ENCODE measurements at regions not wholly inside any gene's neighbourhood (a gene's known extent, or its start where the extent isn't known, plus 50 kb on each side); places are given as distances from the start of the nearest gene placed in this dataset.

DNA sequence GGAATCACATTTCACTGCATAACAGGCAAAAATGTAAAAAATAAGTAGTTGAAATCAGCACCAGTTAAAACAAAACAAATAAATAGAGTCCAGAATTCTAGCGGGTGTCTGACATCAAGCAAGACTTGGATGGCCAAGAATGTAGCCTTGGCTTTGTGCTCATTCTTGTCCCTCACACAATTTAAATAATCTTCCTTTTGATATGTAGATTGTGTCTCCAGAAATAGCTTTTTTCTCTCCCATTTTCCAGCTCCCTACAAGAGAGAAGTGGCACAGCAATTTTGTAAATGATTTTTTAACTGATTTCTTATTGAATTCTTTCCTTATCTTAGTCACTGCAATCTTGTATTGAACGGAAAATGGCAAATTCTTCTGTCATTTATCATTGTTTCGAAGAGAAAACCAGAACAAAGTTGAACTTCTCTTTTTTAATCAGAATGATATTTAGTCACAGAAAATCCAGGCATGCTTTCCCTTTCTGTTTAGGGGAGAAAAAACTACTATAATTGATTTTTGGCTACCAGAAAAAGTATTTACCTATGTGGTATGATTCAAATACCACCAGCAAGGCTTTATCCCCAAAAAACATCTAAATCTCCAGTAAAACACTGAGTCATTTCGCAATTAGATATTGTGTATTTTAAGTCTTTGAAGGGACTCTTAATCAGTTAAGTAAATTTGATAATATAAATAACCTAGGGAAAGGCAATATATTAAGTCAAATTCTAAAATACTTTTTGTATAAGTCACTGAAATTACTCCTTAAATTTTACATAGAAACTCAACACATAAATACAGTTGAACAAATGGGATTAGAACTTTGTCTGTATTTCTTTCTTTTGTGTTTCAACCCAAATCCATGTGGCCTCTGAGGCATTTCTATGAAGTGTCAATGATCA lies 481.7 kb downstream of the GBE1 start:
- Histone ChIP-seq H3K27ac (no peak overlapping the region), H3K36me3 (no peaks in the 10 kb centered on the region), H3K4me1 (no peaks in the 10 kb centered on the region), H3K9me3 (no peaks in the 10 kb centered on the region), H3K27me3 (no peaks in the 10 kb centered on the region), H3K4me3 (no peak overlapping the region)
- 52 to 67% methylated on average over 3 to 4 of the region's 4 CpGs for WGBS, 2 donors (ENCODE audit: low coverage in 1 of 2)
- no peak for ATAC-seq
- TF ChIP-seq EP300 (IDR thresholded peaks at IDR 0.05) = no peak
- no peak for TF ChIP-seq POLR2AphosphoS5 (IDR thresholded peaks at IDR 0.05)
- TF ChIP-seq POLR2A (IDR thresholded peaks at IDR 0.05) = no peak
- TF ChIP-seq, protein P1, sequence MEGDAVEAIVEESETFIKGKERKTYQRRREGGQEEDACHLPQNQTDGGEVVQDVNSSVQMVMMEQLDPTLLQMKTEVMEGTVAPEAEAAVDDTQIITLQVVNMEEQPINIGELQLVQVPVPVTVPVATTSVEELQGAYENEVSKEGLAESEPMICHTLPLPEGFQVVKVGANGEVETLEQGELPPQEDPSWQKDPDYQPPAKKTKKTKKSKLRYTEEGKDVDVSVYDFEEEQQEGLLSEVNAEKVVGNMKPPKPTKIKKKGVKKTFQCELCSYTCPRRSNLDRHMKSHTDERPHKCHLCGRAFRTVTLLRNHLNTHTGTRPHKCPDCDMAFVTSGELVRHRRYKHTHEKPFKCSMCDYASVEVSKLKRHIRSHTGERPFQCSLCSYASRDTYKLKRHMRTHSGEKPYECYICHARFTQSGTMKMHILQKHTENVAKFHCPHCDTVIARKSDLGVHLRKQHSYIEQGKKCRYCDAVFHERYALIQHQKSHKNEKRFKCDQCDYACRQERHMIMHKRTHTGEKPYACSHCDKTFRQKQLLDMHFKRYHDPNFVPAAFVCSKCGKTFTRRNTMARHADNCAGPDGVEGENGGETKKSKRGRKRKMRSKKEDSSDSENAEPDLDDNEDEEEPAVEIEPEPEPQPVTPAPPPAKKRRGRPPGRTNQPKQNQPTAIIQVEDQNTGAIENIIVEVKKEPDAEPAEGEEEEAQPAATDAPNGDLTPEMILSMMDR (IDR thresholded peaks at IDR 0.05) = no peak

DNA sequence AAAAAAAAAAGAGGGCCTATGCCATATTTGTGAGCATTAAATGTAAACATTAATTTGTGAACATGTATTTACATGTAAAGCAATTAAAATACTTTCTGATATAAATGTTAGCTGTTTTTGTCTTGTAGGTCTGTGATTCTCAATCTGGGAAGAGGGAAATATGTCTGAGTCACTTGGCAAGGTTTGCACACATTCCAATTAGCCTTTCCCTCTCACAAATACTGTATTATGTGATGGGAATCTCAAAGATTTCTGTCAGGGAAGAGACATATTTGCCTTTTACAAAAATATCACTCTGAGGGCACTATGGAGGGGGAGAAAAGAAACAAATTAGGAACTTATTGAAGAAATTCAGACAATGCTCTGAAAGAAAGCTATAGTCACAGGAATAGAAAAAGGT lies 483.6 kb downstream of the GBE1 start:
- H3K4me3 ChIP-seq = no peak overlapping the region
- no peaks in the 10 kb centered on the region for H3K27me3 ChIP-seq
- no peak for ATAC-seq
- H3K36me3 ChIP-seq = no peaks in the 10 kb centered on the region
- H3K9me3 ChIP-seq = no peaks in the 10 kb centered on the region
- H3K27ac ChIP-seq = no peak overlapping the region
- no peak for TF ChIP-seq POLR2A (IDR thresholded peaks at IDR 0.05)
- no peak for TF ChIP-seq POLR2AphosphoS5 (IDR thresholded peaks at IDR 0.05)
- TF ChIP-seq, protein P1 (IDR thresholded peaks at IDR 0.05) = no peak
- no peak for TF ChIP-seq EP300 (IDR thresholded peaks at IDR 0.05)
- H3K4me1 ChIP-seq = no peaks in the 10 kb centered on the region

GRCh38 chr3:81274671-81275070 lies 486.8 kb downstream of the GBE1 start:
- 82 to 95% methylated on average over 2 of the region's 2 CpGs for WGBS, 2 donors (ENCODE audit: low coverage in 1 of 2)
- Histone ChIP-seq H3K27ac (no peak overlapping the region), H3K9me3 (no peaks in the 10 kb centered on the region), H3K36me3 (no peaks in the 10 kb centered on the region), H3K4me3 (no peak overlapping the region), H3K4me1 (no peaks in the 10 kb centered on the region), H3K27me3 (no peaks in the 10 kb centered on the region)
- ATAC-seq = no peak
- TF ChIP-seq POLR2AphosphoS5 (IDR thresholded peaks at IDR 0.05) (no peak), EP300 (IDR thresholded peaks at IDR 0.05) (no peak), POLR2A (IDR thresholded peaks at IDR 0.05) (no peak)
- TF ChIP-seq, protein P1 (IDR thresholded peaks at IDR 0.05) = no peak

DNA sequence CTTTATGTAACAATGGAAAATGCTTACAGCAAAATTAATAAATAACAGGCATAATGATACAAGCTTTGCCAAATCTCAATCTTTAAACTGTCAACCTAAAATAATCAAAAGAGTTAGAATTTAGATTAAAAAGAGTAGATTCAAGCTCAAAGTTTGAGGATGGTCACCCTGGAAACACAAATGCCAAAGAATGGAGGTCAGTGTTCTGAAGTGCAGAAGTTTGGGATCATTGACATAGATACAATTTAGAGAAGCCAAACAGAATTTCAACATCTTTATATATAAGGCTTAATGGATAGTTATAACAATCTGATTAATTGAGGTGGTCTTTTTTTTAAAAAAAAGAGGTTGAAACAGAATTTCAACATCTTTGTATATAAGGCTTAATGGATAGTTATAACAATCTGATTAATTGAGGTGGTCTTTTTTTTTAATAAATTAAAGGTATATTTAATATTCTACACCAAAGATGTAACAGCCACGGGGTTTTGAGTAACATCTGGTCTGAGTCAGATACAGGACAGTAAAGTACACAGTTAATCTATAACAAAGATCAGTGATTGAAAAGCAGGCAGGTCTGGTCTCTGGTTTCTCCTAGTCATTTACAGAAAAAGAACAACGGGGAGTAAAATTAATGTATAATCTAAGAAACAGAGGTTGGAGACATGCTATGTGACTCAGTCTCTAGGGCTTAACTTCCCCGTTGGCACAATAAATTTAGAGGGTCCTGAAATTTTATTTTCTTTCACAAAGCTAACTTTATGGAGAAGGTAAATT lies 490.7 kb downstream of the GBE1 start:
- TF ChIP-seq, protein P1 (IDR thresholded peaks at IDR 0.05) = no peak
- TF ChIP-seq POLR2AphosphoS5 (IDR thresholded peaks at IDR 0.05) (no peak), EP300 (IDR thresholded peaks at IDR 0.05) (no peak), POLR2A (IDR thresholded peaks at IDR 0.05) (no peak)
- no peaks in the 10 kb centered on the region for H3K36me3 ChIP-seq
- WGBS, 2 donors (ENCODE audit: low coverage in 1 of 2) = 32 to 34% methylated on average over 3 of the region's 3 CpGs
- ATAC-seq = no peak
- no peaks in the 10 kb centered on the region for H3K4me1 ChIP-seq
- H3K27me3 ChIP-seq = no peaks in the 10 kb centered on the region
- no peaks in the 10 kb centered on the region for H3K9me3 ChIP-seq
- no peak overlapping the region for H3K27ac ChIP-seq
- no peak overlapping the region for H3K4me3 ChIP-seq

Data from gastroesophageal sphincter (tissue), 4 donors.